HG03045 (cell line): ENCODE measurements at regions not wholly inside any gene's neighbourhood (a gene's known extent, or its start where the extent isn't known, plus 50 kb on each side); places are given as distances from the start of the nearest gene placed in this dataset.
"Not testable (repeated sequence)": the region's sequence is repeated elsewhere in the genome, so short reads cannot be mapped to it uniquely, and the experiment has no call there.

Experiments used
- ATAC-seq: cut with Tn5 transposase; IDR thresholded peaks from one replicate; pipeline ENCODE4 v1.9.1; 2021; ENCODE audit warnings: mild to moderate bottlenecking, moderate library complexity; ENCODE audit not compliant: unreplicated experiment

DNA sequence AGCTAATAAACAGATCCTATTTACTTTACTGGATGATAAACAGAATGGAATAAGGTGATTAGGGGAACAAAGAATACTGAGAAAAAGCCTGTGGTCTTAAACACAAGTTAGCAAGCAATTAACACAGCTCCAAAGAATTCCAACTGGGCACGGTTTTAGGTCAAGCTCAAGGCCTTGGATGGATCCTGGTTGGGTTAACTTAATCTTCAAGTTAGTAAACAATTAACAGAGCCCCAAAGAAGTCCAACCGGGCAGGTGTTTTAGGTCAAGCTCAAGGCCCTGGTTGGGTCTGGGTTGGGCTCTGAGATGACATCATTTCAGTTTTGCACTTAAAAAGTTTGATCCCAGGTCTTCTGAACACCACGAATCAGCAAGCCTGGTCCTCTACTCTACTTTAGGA lies 1086.3 kb upstream of the TMPRSS15 start:
- ATAC-seq, result no peak

- no peak for ATAC-seq
These were observed 1086.9 kb upstream of the TMPRSS15 start for GRCh38 chr21:19490481-19490880.

DNA sequence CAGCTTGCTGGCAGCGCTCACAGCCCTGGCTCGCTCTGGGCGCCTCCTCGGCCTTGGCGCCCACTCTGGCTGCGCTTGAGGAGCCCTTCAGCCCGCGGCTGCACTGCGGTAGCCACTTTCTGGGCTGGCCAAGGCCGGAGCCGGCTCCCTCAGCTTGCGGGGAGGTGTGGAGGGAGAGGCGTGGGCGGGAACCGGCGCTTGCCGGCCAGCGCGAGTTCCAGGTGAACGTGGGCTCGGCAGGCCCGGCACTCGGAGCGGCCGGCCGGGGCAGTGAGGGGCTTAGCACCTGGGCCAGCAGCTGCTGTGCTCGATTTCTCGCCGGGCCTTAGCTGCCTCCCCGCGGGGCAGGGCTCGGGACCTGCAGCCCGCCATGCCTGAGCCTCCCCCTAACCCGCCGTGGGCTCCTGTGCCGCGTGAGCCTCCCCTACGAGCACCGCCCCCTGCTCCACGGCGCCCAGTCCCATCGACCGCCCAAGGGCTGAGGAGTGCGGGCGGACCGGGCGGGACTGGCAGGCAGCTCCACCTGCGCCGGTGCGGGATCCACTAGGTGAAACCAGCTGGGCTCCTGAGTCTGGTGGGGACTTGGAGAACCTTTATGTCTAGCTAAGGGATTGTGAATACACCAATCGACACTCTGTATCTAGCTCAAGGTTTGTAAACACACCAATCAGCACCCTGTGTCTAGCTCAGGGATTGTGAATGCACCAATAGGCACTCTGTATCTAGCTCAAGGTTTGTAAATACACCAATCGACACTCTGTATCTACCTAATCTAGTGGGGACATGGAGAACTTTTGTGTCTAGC lies 1090.1 kb upstream of the TMPRSS15 start:
- ATAC-seq, result not testable (repeated sequence)

DNA sequence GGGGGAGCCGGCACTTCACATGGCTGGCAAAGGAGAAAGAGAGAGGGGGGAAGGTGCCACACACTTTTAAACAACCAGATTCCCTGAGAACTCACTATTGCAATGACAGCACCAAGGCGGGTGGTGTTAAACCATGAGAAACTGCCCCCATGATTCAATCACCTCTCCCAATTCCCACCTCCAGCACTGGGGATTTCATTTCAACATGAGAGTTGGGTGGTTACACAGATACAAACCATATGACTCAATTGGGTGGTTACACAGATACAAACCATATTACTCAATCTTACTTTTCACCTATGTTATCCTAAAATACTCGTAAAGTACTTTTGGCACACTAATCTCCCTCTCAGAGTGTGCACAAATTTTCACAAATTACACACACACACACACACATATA lies 1097.5 kb upstream of the TMPRSS15 start:
- no peak for ATAC-seq

- ATAC-seq, result no peak
These were observed 1104.2 kb upstream of the TMPRSS15 start for GRCh38 chr21:19507682-19508260.

GRCh38 chr21:19508442-19508841 lies 1104.9 kb upstream of the TMPRSS15 start:
- no peak for ATAC-seq

GRCh38 chr21:19508844-19509243 lies 1105.3 kb upstream of the TMPRSS15 start:
- ATAC-seq, result no peak

DNA sequence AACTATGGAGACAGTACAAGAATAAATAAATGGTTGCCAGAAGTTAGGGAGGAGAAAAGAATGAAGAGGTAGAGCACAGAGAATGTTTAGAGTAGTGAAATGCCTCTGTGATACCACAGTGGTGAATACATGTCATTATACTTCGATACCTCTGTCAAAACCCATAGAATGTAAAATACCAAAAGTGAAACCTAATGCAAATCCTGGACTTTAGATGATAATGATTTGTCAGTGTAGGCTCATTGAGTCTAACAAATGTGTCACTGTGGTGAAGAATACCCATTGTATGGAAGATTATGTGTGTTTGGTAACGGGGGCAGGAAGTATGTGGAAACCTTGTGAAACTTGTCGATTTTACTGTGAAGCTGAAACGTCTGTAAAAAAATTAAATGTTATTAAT lies 1106.5 kb upstream of the TMPRSS15 start:
- ATAC-seq, result no peak

DNA sequence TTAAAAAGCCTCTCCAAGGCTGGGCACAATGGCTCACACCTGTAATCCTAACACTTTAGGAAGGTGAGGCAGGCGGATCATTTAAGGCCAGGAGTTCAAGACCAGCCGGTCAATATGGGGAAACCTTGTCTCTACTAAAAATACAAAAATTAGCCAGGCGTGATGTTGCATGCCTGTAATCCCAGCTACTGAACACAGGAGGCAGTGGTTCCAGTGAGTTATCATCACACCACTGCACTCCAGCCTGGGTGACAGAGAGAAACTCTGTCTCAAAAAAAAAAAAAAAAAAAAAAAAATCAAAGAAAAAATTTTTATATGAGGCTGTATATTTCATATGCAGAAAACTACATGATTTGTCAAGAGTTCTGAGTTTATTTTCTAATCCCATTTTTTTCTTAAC lies 1107.1 kb upstream of the TMPRSS15 start:
- no peak for ATAC-seq

- ATAC-seq, result no peak
These were observed 1118.8 kb upstream of the TMPRSS15 start for GRCh38 chr21:19522381-19522780.

GRCh38 chr21:19523061-19523460 lies 1119.5 kb upstream of the TMPRSS15 start:
- ATAC-seq, result no peak

DNA sequence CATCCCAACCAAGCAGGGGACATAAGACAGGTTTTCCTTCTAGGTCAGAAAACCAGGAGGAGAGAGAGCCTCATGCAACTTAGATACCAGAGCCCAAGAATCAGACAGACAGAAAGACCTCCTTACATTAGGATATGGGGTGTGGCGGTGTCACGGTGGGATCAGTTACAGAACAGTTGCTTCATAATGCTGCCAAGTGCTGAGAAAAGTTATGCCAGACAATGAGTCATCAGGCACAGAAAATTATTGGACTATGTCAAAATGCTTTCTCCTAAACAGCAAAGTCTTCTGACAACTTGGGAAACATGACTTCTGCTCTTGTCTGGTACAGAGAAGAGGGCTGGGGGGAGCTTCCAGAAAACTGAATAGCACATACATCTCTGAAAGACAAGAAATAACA lies 1120.2 kb upstream of the TMPRSS15 start:
- no peak for ATAC-seq

- no peak for ATAC-seq
These were observed 1125.4 kb upstream of the TMPRSS15 start for GRCh38 chr21:19529031-19529430.

- ATAC-seq, result no peak
These were observed 1131.8 kb upstream of the TMPRSS15 start for GRCh38 chr21:19535356-19535755.

- no peak for ATAC-seq
These were observed 1133.5 kb upstream of the TMPRSS15 start for GRCh38 chr21:19537116-19537515.

- no peak for ATAC-seq
These were observed 1136.7 kb upstream of the TMPRSS15 start for GRCh38 chr21:19540287-19540686.

DNA sequence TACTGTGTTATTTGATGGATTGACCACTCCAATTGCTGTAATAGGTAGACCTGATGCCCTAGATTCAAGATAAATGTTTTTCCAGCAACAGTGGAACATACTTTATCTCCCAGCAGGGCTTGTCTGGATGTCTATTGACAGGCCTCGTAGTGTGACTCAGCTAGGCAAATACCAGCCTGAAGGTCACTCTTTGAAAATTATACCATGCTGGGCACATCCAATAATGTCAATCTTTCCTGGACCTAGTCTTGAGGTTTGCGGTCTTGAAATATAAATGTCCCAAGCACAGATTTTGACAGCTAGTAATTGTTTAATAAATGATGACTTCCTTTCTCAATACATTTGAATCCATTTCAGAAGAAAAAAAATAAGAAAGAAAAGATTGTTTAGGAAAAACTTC lies 1138.0 kb upstream of the TMPRSS15 start:
- no peak for ATAC-seq

GRCh38 chr21:19544493-19544892 lies 1140.9 kb upstream of the TMPRSS15 start:
- ATAC-seq, result not testable (repeated sequence)

DNA sequence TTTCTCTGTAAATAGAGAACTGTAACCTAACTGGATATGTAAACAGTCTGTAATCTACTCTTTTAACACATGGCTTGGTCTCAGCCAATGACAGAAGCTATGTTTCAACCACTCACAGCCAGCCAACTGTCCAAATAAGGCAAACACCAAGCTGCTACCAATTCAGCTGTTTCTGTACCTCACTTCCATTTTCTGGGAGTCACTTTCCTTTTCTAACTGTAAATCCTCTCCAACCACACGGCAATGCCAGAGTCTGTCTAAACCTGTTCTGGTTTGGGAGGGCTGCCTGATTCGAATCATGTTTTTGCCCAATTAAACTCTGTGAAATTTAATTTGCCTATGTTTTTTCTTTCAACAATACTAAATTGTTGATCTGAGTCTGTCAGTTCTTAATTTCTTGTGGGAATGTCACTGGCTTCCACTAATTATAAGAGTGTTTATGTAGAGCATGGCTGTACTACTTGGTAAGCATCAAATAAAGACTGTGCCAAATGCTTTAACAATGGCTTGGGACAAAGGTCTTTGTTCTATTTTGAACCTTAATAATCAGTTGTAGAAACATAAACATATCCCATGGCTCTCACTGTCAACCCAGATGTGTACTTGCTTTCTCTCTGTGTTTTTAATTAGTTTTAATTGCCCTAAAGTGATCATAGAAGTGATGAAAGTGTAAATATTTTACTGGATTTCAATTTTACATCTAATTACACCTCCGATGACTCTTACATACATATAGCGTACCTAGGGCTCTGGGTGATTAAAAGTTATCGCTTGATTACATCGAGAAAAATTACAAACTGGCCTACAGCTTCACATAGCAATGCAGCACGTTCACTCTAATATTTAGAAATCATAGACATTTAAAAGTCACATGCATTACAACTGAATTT lies 1144.6 kb upstream of the TMPRSS15 start:
- ATAC-seq, result no peak

- no peak for ATAC-seq
These were observed 1150.5 kb upstream of the TMPRSS15 start for GRCh38 chr21:19553919-19554615.

- no peak for ATAC-seq
These were observed 1153.5 kb upstream of the TMPRSS15 start for GRCh38 chr21:19557046-19557445.
